Left lung (tissue), 4 donors: ENCODE measurements at regions not wholly inside any gene's neighbourhood (a gene's known extent, or its start where the extent isn't known, plus 50 kb on each side); places are given as distances from the start of the nearest gene placed in this dataset.

ENCODE experiments used
- ATAC-seq: fragments of 200-7000 bp; cut with Tn5 transposase; one replicate; pipeline ENCODE4 v1.9.1; 2020; ENCODE audit warnings: moderate library complexity
- DNase-seq, 4 donors: peaks; one replicate each; pipeline ENCODE4 v3.0.0-alpha.2; 2013 to 2020
- H3K27ac ChIP-seq, 2 donors: fragments of 200-600 bp; sonication (generic) in 1 of 2; one replicate each; pipeline versions ENCODE4 v1.5.0 to v1.8.0; 2020 to 2021
- H3K27me3 ChIP-seq, 2 donors: fragments of 200-600 bp; sonication (generic) in 1 of 2; one replicate each; pipeline versions ENCODE4 v1.5.0 to v1.8.0; 2020 to 2021
- H3K36me3 ChIP-seq, 2 donors: fragments of 200-600 bp; sonication (generic) in 1 of 2; one replicate each; pipeline versions ENCODE4 v1.5.0 to v1.8.0; 2020 to 2021
- H3K4me1 ChIP-seq, 2 donors: fragments of 200-600 bp; one replicate each; pipeline ENCODE4 v1.8.0; 2021
- H3K4me3 ChIP-seq, 2 donors: fragments of 200-600 bp; sonication (generic) in 1 of 2; one replicate each; pipeline versions ENCODE4 v1.5.0 to v1.8.0; 2020 to 2021; ENCODE audit warnings: mild to moderate bottlenecking in 1 of 2
- H3K9me3 ChIP-seq, 2 donors: fragments of 200-600 bp; sonication (generic) in 1 of 2; one replicate each; pipeline versions ENCODE4 v1.5.0 to v1.8.0; 2020 to 2021
- intact Hi-C, 2 donors: fragments of 100-400 bp; cut with DNase I; formaldehyde crosslinking; loops; one replicate each; pipeline versions ENCODE4 v1.11.2 to v1.14.2; 2022
- TF ChIP-seq, protein P1 (sequence below), 2 donors: fragments of 200-600 bp; sonication (generic) in 1 of 2; IDR thresholded peaks; one replicate each; pipeline versions ENCODE4 v1.5.0 to v1.8.0; 2021; ENCODE audit warnings: antibody characterized with exemption in 2 of 2
- donor health status: DM: no; HTN: yes; CAD: no.
- donor health status: DM: no; HTN: no; CAD: no.

DNA sequence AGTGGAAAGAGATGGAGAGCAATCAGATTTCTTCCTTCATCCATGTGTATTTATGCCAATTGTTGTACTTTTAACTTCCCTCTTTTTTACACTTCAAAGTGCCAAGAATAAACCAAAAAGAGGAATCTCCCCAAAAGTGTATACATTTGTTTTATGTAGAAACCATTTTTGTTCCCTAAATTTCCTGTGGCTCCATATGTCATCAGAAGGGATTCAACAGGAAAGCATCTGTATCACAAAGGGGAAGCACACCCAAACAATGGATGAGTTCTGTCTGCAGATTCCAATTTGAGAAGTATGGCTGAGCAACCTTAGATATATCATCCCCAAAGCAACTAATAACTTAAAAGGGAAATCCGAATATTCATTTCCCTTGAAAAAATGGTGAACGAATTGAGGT lies 275.0 kb downstream of the MREG start:
- no peak overlapping the region for H3K4me3 ChIP-seq
- no peak for ATAC-seq
- H3K36me3 ChIP-seq = no peaks in the 10 kb centered on the region
- intact Hi-C loops = no loop called here
- H3K9me3 ChIP-seq = no peaks in the 10 kb centered on the region
- TF ChIP-seq, protein P1, sequence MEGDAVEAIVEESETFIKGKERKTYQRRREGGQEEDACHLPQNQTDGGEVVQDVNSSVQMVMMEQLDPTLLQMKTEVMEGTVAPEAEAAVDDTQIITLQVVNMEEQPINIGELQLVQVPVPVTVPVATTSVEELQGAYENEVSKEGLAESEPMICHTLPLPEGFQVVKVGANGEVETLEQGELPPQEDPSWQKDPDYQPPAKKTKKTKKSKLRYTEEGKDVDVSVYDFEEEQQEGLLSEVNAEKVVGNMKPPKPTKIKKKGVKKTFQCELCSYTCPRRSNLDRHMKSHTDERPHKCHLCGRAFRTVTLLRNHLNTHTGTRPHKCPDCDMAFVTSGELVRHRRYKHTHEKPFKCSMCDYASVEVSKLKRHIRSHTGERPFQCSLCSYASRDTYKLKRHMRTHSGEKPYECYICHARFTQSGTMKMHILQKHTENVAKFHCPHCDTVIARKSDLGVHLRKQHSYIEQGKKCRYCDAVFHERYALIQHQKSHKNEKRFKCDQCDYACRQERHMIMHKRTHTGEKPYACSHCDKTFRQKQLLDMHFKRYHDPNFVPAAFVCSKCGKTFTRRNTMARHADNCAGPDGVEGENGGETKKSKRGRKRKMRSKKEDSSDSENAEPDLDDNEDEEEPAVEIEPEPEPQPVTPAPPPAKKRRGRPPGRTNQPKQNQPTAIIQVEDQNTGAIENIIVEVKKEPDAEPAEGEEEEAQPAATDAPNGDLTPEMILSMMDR (IDR thresholded peaks at IDR 0.05) = no peak
- no peak overlapping the region for H3K27ac ChIP-seq
- no peak for DNase-seq
- peaks cover 0 to 19% of the 10 kb centered on the region in 2 donors for H3K4me1 ChIP-seq
- no peaks in the 10 kb centered on the region for H3K27me3 ChIP-seq

DNA sequence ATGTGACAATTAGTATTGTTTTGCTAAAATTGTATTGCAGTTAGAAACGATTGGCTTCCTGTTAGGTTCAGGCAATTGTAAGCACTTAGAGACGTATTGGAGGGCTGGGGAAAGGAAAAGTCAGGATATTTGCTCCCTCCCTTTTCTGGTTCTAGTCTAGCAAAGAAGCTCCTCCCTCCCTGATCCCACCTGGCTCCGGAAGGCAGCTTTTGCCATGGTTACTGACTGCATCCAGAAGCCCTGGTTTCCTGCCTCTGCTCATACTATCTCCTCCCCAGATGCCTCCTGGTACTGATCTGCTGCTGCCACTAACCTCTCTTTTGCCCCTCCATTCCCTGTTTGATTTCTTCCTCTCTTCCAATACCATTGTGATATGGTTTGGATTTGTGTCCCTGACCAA lies 275.9 kb downstream of the MREG start:
- Histone ChIP-seq H3K9me3 (no peaks in the 10 kb centered on the region), H3K4me1 (peaks cover 0 to 11% of the 10 kb centered on the region in 2 donors), H3K27ac (peak overlapping the region; percentile 34 to 49), H3K27me3 (no peaks in the 10 kb centered on the region), H3K4me3 (no peak overlapping the region), H3K36me3 (no peaks in the 10 kb centered on the region)
- DNase-seq = peak in 1 of 4 donors; percentile 14
- intact Hi-C loops = no loop called here
- TF ChIP-seq, protein P1 (IDR thresholded peaks at IDR 0.05) = no peak
- ATAC-seq = no peak

DNA sequence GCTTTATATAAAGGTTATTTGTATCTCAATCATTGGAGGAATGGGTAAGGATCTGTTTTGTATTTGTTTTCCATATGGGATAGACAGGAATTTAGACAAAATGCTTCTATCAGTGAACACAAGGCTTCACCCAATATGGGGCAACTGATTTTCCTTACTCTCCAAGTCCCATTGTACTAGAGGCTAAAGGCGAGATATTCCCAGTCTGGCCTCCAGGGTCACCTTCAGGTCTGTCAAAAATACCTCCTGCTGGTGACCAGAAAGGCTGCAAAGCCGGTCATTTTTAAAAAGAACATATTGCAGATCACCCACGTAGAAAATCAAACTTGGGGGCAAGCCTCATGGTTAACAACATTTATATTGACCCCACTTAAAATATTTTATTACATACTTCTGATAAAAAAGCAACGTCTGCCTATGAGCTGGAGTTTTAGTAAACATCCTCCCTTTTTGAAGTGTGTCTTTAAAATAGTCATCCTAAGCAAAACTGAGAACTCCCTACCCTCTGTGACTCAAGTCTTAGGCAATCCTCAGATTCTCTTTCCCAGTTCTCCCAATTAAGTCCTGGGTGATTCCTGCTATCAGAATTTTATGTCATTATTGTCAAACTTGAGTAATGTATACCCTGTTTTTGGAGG lies 276.6 kb downstream of the MREG start:
- ATAC-seq (peak; percentile 74), DNase-seq (peak in 1 of 4 donors; percentile 31)
- Histone ChIP-seq H3K9me3 (no peaks in the 10 kb centered on the region), H3K4me3 (no peak overlapping the region), H3K27me3 (no peaks in the 10 kb centered on the region), H3K4me1 (peaks cover 0 to 10% of the 10 kb centered on the region in 2 donors), H3K36me3 (no peaks in the 10 kb centered on the region), H3K27ac (peak overlapping the region; percentile 34 to 49)
- TF ChIP-seq, protein P1 (IDR thresholded peaks at IDR 0.05) = no peak
- intact Hi-C loops = no loop called here

DNA sequence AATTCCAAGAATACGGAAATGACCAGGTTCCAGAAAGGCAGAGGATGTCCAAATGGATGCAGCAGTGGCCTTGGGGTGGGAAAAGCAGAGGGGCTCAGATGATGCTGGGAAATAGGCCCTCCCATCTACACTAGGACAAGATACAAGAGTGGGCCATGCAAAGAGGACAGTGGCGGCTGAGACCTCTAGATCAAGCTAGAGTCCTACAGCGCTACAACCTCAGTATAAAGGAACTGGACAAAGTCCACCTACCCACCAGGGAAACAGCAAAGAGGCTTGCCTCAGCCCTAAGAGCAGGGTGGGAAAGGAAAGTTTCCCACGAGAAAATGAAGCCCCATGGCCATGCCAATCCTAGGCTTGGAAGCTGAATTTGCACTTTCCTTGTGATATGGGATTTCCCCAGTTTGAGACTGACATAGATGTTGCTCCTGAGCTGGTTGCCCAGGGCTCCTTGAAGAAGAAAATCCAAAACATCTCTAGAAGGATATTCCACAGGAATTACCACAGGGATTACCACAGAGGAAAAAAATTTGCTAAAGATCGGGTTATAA lies 282.2 kb downstream of the MREG start:
- Histone ChIP-seq H3K36me3 (no peaks in the 10 kb centered on the region), H3K27ac (no peak overlapping the region), H3K4me3 (no peak overlapping the region), H3K4me1 (peaks cover 4 to 25% of the 10 kb centered on the region in 2 donors), H3K9me3 (no peaks in the 10 kb centered on the region), H3K27me3 (no peaks in the 10 kb centered on the region)
- intact Hi-C loops = no loop called here
- DNase-seq (no peak), ATAC-seq (no peak)
- TF ChIP-seq, protein P1 (IDR thresholded peaks at IDR 0.05) = no peak

DNA sequence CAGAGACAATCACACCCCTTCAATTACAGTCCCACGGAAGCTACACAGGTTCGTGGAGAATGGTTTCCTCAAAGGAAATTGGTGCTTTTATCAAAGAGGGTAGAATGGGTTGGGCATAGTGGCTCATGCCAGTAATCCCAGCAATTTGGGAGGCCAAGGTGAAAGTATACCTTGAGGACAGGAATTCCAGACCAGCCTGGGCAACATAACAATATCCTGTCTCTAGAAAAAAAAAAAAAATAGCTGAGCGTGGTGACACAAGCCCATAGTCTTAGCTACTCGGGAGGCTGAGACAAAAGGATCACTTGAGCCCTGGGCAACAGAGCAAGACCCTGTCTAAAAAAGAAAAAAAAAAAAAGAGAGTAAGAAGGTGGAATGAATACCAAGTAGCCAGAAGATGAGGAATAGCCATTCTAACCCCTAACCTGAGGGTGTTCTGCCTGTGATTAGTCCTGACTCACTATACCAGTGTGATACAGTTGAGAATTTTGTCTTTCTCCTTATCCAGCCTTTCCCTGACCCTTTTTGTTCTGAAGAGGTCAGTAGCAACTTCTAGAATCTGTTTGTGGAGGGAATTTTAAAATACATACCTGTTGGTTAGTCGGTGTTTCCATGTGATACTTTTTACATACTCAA lies 283.2 kb downstream of the MREG start:
- Histone ChIP-seq H3K36me3 (no peaks in the 10 kb centered on the region), H3K4me1 (peaks cover 4 to 25% of the 10 kb centered on the region in 2 donors), H3K4me3 (no peak overlapping the region), H3K9me3 (no peaks in the 10 kb centered on the region), H3K27ac (no peak overlapping the region), H3K27me3 (no peaks in the 10 kb centered on the region)
- ATAC-seq = no peak
- no peak for DNase-seq
- intact Hi-C loops = no loop called here
- TF ChIP-seq, protein P1 (IDR thresholded peaks at IDR 0.05) = no peak
